ENCODE measurements at regions not wholly inside any gene's neighbourhood (a gene's known extent, or its start where the extent isn't known, plus 50 kb on each side); places are given as distances from the start of the nearest gene placed in this dataset.

DNA sequence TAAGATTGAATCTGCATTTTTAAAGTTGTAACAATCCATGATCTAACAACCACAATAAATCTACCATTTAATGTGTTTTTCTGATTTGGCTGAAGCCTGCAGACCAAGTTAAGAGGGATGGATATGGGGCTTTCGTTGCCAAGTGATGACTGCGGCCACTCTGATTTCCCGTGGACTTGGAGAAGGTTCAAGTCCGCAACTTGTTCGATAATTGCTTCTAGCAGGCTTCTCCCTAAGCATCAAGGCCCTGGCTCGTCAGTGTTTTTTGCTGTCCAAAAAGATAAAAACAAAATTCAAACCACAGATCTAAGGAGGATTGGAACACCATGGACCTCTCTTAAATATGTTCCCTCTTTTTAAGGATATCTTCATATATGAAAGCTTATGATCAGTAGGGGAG is 256.6 kb downstream of the CNTN3 start:
- WGBS, 2 experiments (ENCODE audit: insufficient coverage in 2 of 2), result 94 to 100% methylated on average over 6 of the region's 6 CpGs
- Histone ChIP-seq H3K27ac (ENCODE audit: low read depth, low read length, severe bottlenecking) (no peak overlapping the region), H3K36me3 (ENCODE audit: control insufficient read depth, insufficient read depth, low read length) (no peaks in the 10 kb centered on the region), H3K4me1 (ENCODE audit: control insufficient read depth, insufficient read depth, low read length, poor library complexity, severe bottlenecking) (no peaks in the 10 kb centered on the region), H3K9me3 (ENCODE audit: control insufficient read depth, low read length) (no peaks in the 10 kb centered on the region), H3K4me3 (ENCODE audit: extremely low read depth, insufficient read depth, low read length, poor library complexity, severe bottlenecking) (no peak overlapping the region)

DNA sequence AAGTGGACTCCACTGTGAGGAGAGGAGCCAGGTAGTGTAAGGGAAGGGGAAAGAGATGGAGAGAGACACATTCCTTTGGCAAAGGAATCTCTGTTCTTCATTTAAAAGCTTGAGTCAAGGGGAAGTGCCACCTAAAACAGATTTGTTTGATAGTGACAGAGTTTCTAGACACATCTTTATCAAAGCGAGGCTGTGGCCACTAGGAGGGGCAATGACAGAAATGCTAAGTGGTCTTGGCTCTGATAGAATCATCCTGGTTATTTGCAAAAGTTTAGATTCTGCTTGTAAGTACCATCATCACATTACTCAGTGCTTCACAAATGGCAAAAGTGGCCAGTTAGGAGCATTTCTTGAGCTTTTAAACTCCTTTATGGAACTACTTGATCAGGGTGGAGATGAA is 261.4 kb downstream of the CNTN3 start:
- H3K4me3 ChIP-seq (ENCODE audit: extremely low read depth, insufficient read depth, low read length, poor library complexity, severe bottlenecking), result no peak overlapping the region
- no peak overlapping the region for H3K27ac ChIP-seq (ENCODE audit: low read depth, low read length, severe bottlenecking)
- H3K36me3 ChIP-seq (ENCODE audit: control insufficient read depth, insufficient read depth, low read length), result no peaks in the 10 kb centered on the region
- no peaks in the 10 kb centered on the region for H3K4me1 ChIP-seq (ENCODE audit: control insufficient read depth, insufficient read depth, low read length, poor library complexity, severe bottlenecking)
- WGBS, 2 experiments (ENCODE audit: insufficient coverage in 2 of 2), result 63% methylated on average over 1 of the region's 1 CpG; no CpG with 5 or more reads in 1 of the 2 experiments
- no peaks in the 10 kb centered on the region for H3K9me3 ChIP-seq (ENCODE audit: control insufficient read depth, low read length)

DNA sequence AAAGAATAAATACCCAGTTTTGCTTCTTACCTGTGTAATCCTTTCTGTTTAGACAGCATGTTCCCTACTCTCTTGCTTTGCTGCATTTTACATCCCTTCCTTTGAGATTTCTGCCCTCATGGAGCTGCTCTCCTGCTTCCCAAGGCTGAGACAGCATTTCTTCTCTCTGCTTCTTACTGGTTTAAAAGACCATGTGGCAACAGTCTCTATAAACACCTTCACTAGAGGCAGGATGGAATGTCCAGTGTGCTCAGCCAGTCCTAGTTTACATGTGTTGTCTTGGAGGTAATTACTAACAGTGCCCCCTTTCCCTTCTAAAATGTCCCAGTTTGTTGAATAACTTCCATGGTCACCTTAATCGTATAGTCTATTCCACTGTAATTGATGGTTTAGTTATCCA is 262.3 kb downstream of the CNTN3 start:
- no peak overlapping the region for H3K4me3 ChIP-seq (ENCODE audit: extremely low read depth, insufficient read depth, low read length, poor library complexity, severe bottlenecking)
- no CpG with 5 or more reads among the region's 1 CpG for WGBS, 2 experiments (ENCODE audit: insufficient coverage in 2 of 2)
- H3K36me3 ChIP-seq (ENCODE audit: control insufficient read depth, insufficient read depth, low read length), result no peaks in the 10 kb centered on the region
- H3K4me1 ChIP-seq (ENCODE audit: control insufficient read depth, insufficient read depth, low read length, poor library complexity, severe bottlenecking), result no peaks in the 10 kb centered on the region
- H3K27ac ChIP-seq (ENCODE audit: low read depth, low read length, severe bottlenecking), result no peak overlapping the region
- no peaks in the 10 kb centered on the region for H3K9me3 ChIP-seq (ENCODE audit: control insufficient read depth, low read length)

DNA sequence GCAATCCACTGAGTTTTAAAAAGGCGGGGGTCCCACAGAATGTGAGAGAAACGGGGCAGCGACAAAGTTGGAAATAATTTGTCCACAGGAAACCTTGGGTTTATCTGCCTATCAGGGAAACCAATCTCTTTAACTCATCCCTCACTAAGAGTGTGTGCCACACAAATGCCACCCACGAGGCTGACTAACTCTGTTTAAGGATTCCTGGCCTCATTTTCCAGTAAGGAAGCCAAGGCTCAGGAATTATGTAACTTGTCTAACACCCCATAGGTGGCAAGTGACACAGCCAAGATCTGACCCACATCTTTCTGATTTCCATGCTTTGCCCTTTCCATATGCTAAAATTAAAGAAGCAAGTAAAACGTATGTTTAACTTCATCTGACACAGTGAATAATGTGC is 263.2 kb downstream of the CNTN3 start:
- no peak overlapping the region for H3K27ac ChIP-seq (ENCODE audit: low read depth, low read length, severe bottlenecking)
- H3K4me1 ChIP-seq (ENCODE audit: control insufficient read depth, insufficient read depth, low read length, poor library complexity, severe bottlenecking), result no peaks in the 10 kb centered on the region
- H3K4me3 ChIP-seq (ENCODE audit: extremely low read depth, insufficient read depth, low read length, poor library complexity, severe bottlenecking), result no peak overlapping the region
- WGBS, 2 experiments (ENCODE audit: insufficient coverage in 2 of 2), result 88 to 94% methylated on average over 4 of the region's 5 CpGs
- H3K36me3 ChIP-seq (ENCODE audit: control insufficient read depth, insufficient read depth, low read length), result no peaks in the 10 kb centered on the region
- no peaks in the 10 kb centered on the region for H3K9me3 ChIP-seq (ENCODE audit: control insufficient read depth, low read length)

DNA sequence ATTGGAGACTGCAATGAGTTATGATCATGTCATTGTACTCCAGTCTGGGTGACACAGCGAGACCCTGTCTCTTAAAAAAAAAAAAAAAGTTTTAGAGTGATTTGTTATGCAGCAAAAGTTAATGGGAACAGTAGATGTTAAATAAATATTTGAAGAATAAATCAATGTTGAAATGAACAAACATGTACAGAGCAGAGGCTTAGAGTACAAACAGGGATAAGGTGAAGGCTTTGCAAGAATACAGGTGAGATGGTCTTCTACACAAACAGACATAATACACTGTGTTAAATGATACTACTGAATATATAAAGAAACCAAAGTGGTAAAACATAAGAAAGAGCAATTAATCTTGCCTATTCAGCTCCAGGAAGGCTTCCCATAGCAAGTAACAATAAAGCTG is 265.4 kb downstream of the CNTN3 start:
- WGBS, 2 experiments (ENCODE audit: insufficient coverage in 2 of 2), result no CpG with 5 or more reads among the region's 1 CpG
- Histone ChIP-seq H3K27ac (ENCODE audit: low read depth, low read length, severe bottlenecking) (no peak overlapping the region), H3K4me3 (ENCODE audit: extremely low read depth, insufficient read depth, low read length, poor library complexity, severe bottlenecking) (no peak overlapping the region), H3K9me3 (ENCODE audit: control insufficient read depth, low read length) (no peaks in the 10 kb centered on the region), H3K4me1 (ENCODE audit: control insufficient read depth, insufficient read depth, low read length, poor library complexity, severe bottlenecking) (no peaks in the 10 kb centered on the region), H3K36me3 (ENCODE audit: control insufficient read depth, insufficient read depth, low read length) (no peaks in the 10 kb centered on the region)

DNA sequence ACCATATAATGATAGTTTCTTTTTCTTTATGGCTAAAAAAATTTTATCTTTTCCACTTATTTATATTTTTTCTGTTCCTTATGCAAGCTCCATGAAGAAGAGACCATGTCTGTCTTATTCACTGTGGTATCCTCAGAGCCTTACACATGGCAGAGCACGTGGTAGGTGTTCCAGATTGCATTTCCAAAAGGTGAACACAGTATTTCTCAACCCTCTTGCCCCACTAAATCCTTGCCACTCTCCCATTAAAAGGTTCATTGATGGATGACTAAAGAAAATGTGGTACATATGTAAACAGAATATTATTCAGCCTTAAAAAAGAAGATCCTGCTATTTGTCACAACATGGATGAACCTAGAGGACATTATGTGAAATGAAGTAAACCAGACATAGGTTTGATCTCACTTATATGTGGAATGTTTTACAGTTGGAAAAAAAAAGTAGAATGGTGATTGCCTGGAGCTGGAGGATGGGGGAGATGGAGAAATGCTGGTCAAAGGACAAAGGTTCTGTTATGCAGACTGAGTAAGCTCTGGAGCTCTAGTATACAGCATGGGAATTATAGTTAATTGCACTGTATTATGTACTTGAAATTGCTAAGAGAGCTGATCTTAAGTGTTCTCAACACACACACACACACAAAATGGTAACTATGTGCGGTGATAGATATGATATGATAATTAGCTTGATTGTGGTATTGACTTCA is 266.7 kb downstream of the CNTN3 start:
- no peak overlapping the region for H3K4me3 ChIP-seq (ENCODE audit: extremely low read depth, insufficient read depth, low read length, poor library complexity, severe bottlenecking)
- H3K4me1 ChIP-seq (ENCODE audit: control insufficient read depth, insufficient read depth, low read length, poor library complexity, severe bottlenecking), result no peaks in the 10 kb centered on the region
- no peaks in the 10 kb centered on the region for H3K36me3 ChIP-seq (ENCODE audit: control insufficient read depth, insufficient read depth, low read length)
- WGBS, 2 experiments (ENCODE audit: insufficient coverage in 2 of 2), result 100% methylated on average over 1 of the region's 2 CpGs; no CpG with 5 or more reads in 1 of the 2 experiments
- H3K27ac ChIP-seq (ENCODE audit: low read depth, low read length, severe bottlenecking), result no peak overlapping the region
- H3K9me3 ChIP-seq (ENCODE audit: control insufficient read depth, low read length), result no peaks in the 10 kb centered on the region

DNA sequence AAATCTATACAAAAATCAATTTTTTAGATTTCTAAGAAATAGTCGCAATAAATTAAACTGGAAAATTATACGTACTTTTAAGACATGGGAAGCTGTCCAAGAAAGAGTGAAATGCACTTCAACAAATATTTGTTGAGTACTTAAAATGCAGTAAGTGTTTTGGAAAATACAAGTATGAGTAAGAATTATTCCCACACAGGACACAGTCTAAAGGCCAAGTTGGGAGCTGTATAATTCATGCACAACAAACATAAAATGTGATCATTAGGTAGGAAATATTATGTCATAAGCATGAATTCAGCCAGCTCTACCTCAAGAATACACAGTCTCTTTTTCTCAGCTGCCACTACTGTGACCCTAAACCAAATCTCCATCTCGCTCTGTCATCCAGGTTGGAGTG is 267.6 kb downstream of the CNTN3 start:
- H3K27ac ChIP-seq (ENCODE audit: low read depth, low read length, severe bottlenecking), result no peak overlapping the region
- no peaks in the 10 kb centered on the region for H3K9me3 ChIP-seq (ENCODE audit: control insufficient read depth, low read length)
- no peaks in the 10 kb centered on the region for H3K36me3 ChIP-seq (ENCODE audit: control insufficient read depth, insufficient read depth, low read length)
- no peaks in the 10 kb centered on the region for H3K4me1 ChIP-seq (ENCODE audit: control insufficient read depth, insufficient read depth, low read length, poor library complexity, severe bottlenecking)
- no peak overlapping the region for H3K4me3 ChIP-seq (ENCODE audit: extremely low read depth, insufficient read depth, low read length, poor library complexity, severe bottlenecking)
- WGBS, 2 experiments (ENCODE audit: insufficient coverage in 2 of 2), result 69 to 86% methylated on average over 1 of the region's 3 CpGs

DNA sequence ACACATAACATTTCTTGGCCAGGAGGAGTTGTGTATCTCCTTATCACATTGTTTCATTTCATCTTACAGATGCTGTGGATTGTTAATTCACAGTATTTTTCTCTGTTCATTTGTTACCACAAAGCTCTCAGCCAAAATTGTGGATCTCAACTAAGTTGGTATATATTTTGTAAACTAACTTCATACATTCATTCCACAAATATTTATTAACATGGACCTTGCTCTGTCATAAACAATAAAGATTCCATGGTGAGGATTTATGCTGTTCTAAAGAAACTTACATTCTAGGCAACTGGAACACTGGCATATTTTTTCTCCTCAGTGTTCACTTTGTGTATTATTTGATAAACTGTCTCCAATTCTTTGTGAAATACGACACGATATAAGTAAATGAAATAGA is 268.8 kb downstream of the CNTN3 start:
- no peaks in the 10 kb centered on the region for H3K9me3 ChIP-seq (ENCODE audit: control insufficient read depth, low read length)
- H3K27ac ChIP-seq (ENCODE audit: low read depth, low read length, severe bottlenecking), result no peak overlapping the region
- no peaks in the 10 kb centered on the region for H3K4me1 ChIP-seq (ENCODE audit: control insufficient read depth, insufficient read depth, low read length, poor library complexity, severe bottlenecking)
- H3K36me3 ChIP-seq (ENCODE audit: control insufficient read depth, insufficient read depth, low read length), result no peaks in the 10 kb centered on the region
- no CpG with 5 or more reads among the region's 2 CpGs for WGBS, 2 experiments (ENCODE audit: insufficient coverage in 2 of 2)
- no peak overlapping the region for H3K4me3 ChIP-seq (ENCODE audit: extremely low read depth, insufficient read depth, low read length, poor library complexity, severe bottlenecking)

DNA sequence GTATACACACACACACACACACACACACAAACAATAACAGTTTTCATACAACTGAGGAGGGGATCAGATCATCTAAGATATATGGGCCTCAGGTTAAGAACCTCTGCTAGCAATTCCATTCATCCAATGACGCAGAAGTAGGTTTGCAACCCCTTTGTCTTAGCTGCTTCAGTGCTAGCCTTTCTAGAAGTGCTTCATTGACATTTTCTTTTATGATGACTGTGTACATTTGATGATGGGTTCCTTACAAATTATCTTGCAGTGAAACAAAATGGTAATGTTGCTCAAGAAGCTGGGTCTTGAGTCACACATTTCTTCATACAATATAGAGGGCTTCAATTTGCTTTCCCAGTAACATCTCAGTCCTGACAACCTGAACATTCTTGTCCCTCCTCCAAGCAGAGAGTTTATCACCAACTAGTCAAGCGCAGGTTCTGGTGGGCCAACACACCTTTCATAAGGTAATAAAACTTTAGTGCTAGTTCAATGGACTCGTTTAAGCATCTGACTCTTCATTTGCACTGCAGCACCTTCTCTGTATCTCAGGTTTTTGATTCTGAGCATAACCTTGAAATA is 269.5 kb downstream of the CNTN3 start:
- H3K36me3 ChIP-seq (ENCODE audit: control insufficient read depth, insufficient read depth, low read length), result no peaks in the 10 kb centered on the region
- 95 to 100% methylated on average over 2 of the region's 3 CpGs for WGBS, 2 experiments (ENCODE audit: insufficient coverage in 2 of 2)

DNA sequence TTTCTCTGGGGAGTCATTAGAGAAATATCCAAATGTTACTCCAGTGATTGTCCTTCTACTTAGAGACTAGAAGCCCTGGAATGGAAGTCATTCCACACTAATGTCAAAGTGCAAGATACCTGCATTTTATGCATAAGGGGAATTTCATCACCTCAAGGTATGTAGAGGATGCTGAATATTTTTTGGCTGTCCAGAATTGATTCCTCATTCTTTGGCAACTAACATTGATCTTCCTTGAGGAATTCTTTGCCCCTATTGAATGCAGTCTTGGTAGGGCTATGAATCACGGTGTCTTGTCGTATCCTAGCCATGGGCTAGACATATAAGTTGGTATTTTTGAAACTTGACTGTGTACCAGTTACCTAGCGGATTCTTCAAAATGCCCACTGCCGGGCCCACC is 271.1 kb downstream of the CNTN3 start:
- Histone ChIP-seq H3K9me3 (ENCODE audit: control insufficient read depth, low read length) (no peaks in the 10 kb centered on the region), H3K27ac (ENCODE audit: low read depth, low read length, severe bottlenecking) (no peak overlapping the region), H3K4me3 (ENCODE audit: extremely low read depth, insufficient read depth, low read length, poor library complexity, severe bottlenecking) (no peak overlapping the region), H3K4me1 (ENCODE audit: control insufficient read depth, insufficient read depth, low read length, poor library complexity, severe bottlenecking) (no peaks in the 10 kb centered on the region), H3K36me3 (ENCODE audit: control insufficient read depth, insufficient read depth, low read length) (no peaks in the 10 kb centered on the region)
- WGBS, 2 experiments (ENCODE audit: insufficient coverage in 2 of 2), result 80 to 100% methylated on average over 2 to 4 of the region's 4 CpGs

More for the DNA sequence above, 269.5 kb downstream of the CNTN3 start:
- H3K9me3 ChIP-seq (ENCODE audit: control insufficient read depth, low read length), result no peaks in the 10 kb centered on the region
- no peak overlapping the region for H3K4me3 ChIP-seq (ENCODE audit: extremely low read depth, insufficient read depth, low read length, poor library complexity, severe bottlenecking)
- H3K4me1 ChIP-seq (ENCODE audit: control insufficient read depth, insufficient read depth, low read length, poor library complexity, severe bottlenecking), result no peaks in the 10 kb centered on the region
- H3K27ac ChIP-seq (ENCODE audit: low read depth, low read length, severe bottlenecking), result no peak overlapping the region

DNA sequence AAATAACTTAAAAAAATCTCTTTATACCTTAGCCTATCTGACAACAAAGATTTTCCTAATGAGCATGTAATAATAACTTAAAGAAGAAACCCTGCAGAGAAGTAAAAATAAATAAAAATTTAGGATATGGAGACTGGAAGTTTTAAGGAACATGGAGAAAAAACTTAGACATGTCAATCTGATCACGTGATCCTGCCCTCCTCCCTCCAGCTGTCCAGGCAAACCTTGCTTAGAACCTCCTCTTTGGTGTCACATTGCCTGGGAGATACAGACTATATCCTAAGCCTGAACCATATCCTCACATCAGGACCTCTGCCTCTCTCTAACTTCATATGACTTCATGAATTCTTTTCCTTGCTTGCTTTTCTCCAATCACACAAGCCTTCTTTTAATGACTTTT is 275.5 kb downstream of the CNTN3 start:
- no peaks in the 10 kb centered on the region for H3K36me3 ChIP-seq (ENCODE audit: control insufficient read depth, insufficient read depth, low read length)
- WGBS, 2 experiments (ENCODE audit: insufficient coverage in 2 of 2), result 67 to 88% methylated on average over 1 of the region's 1 CpG
- no peak overlapping the region for H3K27ac ChIP-seq (ENCODE audit: low read depth, low read length, severe bottlenecking)
- no peak overlapping the region for H3K4me3 ChIP-seq (ENCODE audit: extremely low read depth, insufficient read depth, low read length, poor library complexity, severe bottlenecking)
- no peaks in the 10 kb centered on the region for H3K4me1 ChIP-seq (ENCODE audit: control insufficient read depth, insufficient read depth, low read length, poor library complexity, severe bottlenecking)
- no peaks in the 10 kb centered on the region for H3K9me3 ChIP-seq (ENCODE audit: control insufficient read depth, low read length)
